ENCODE measurements at regions not wholly inside any gene's neighbourhood (a gene's known extent, or its start where the extent isn't known, plus 50 kb on each side); places are given as distances from the start of the nearest gene placed in this dataset.

DNA sequence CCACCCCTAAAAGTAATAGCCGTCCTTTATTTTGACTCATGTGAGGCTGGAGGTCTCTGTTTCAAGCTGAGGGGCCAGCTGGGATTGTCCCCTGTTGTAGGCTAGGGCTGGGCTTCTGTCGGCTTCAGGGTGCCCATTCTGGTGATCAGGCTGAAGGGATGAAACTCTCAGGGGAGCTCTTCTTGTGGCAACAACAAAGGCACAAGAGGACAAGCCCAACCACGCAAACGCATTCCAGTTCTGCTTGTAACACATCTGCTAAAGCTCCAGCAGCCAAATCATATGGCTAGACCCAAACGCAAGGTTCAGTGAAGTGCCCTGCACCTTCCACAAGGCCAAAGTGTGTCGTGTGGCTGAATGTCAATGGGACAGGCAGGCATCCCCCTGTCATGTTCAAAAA lies 405.7 kb downstream of the INHBA start:
- H3K4me3 ChIP-seq (replicated peaks; ENCODE audit: low read depth, low read length) = no peak overlapping the region
- DNase-seq (ENCODE audit: extremely low read depth, low read depth) = no peak
- TF ChIP-seq, protein P1, sequence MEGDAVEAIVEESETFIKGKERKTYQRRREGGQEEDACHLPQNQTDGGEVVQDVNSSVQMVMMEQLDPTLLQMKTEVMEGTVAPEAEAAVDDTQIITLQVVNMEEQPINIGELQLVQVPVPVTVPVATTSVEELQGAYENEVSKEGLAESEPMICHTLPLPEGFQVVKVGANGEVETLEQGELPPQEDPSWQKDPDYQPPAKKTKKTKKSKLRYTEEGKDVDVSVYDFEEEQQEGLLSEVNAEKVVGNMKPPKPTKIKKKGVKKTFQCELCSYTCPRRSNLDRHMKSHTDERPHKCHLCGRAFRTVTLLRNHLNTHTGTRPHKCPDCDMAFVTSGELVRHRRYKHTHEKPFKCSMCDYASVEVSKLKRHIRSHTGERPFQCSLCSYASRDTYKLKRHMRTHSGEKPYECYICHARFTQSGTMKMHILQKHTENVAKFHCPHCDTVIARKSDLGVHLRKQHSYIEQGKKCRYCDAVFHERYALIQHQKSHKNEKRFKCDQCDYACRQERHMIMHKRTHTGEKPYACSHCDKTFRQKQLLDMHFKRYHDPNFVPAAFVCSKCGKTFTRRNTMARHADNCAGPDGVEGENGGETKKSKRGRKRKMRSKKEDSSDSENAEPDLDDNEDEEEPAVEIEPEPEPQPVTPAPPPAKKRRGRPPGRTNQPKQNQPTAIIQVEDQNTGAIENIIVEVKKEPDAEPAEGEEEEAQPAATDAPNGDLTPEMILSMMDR (IDR thresholded peaks at IDR 0.05; ENCODE audit: low read depth, low read length, missing control alignments) = no peak

DNA sequence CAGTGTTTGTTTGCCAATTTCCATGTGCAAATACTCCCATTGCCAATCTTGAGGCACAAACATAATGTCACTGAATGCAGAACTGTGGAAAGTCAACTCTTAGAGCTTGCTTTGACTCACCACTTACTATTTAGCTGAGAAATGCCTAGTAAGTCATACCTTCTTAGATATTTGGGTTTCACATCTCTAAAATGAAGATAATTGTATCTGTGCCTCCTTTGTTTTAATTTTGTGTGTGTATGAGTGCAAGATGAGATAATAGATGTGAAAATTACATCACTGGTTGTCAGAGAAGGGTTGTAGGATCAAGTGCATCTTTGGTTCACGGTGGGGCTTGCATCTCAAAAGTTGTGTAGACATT lies 407.5 kb downstream of the INHBA start:
- TF ChIP-seq, protein P1 (IDR thresholded peaks at IDR 0.05; ENCODE audit: low read depth, low read length, missing control alignments) = no peak
- no peak for DNase-seq (ENCODE audit: extremely low read depth, low read depth)
- no peak overlapping the region for H3K4me3 ChIP-seq (replicated peaks; ENCODE audit: low read depth, low read length)

DNA sequence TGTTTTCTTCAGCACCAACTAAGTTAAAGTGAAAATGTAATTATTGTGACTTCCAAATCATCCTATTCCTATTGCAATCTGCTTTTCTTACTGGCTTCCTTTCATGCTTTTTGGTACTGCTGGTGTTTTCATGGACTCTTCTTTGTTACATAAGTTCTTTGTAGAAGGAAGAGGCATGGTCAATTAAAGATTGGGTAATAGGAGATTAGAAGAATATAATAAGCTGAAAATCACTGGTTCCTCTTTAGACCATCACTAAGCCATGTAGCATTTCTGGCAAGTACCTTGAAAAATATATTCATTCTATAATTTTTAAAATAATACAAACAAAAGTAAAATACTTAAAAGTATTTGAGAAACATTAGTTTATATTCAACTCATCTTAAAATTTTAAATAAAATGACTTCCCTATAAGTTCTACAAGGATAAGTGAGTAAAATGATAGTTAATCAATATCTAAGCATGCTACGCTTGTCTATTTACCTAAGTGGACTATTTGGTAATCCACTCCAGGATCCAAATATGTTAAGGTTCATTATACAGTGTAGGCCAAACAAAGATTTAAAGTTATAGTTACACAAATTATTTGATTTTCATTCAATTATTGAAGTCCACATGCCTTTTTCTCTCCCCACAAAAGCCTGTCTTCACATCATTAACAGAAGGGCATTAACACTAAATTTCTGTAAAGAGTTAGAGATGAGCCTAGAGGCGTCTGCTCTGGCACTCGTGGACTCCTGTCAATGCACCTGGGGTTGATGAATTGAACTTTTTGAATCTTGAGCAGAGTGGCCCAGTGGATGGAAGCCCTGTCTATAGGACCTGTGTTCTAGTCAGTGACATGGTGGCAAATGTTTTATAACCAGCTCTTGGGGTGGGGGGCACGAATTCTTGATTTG lies 408.1 kb downstream of the INHBA start:
- TF ChIP-seq, protein P1 (IDR thresholded peaks at IDR 0.05; ENCODE audit: low read depth, low read length, missing control alignments) = no peak
- DNase-seq (ENCODE audit: extremely low read depth, low read depth) = no peak
- H3K4me3 ChIP-seq (replicated peaks; ENCODE audit: low read depth, low read length) = no peak overlapping the region

DNA sequence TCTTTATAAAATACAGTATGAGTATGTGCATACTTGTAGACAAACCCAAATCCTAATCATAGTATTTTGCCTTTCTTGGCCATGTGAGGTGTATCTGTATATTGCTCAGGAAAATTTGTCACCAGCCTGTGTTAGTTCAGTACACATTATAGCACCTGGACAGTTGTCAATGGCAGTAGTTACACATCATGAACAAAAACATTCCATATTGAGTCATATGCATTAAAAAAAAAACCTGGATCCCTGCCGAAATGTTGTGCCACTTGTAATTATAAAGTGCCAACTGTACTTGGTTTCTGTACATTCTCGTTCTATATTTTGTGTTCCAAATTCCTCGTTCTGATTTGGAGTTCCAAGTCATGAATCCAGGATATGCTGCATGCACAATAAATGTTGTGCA lies 410.4 kb downstream of the INHBA start:
- TF ChIP-seq, protein P1 (IDR thresholded peaks at IDR 0.05; ENCODE audit: low read depth, low read length, missing control alignments) = no peak
- H3K4me3 ChIP-seq (replicated peaks; ENCODE audit: low read depth, low read length) = no peak overlapping the region
- DNase-seq (ENCODE audit: extremely low read depth, low read depth) = no peak

DNA sequence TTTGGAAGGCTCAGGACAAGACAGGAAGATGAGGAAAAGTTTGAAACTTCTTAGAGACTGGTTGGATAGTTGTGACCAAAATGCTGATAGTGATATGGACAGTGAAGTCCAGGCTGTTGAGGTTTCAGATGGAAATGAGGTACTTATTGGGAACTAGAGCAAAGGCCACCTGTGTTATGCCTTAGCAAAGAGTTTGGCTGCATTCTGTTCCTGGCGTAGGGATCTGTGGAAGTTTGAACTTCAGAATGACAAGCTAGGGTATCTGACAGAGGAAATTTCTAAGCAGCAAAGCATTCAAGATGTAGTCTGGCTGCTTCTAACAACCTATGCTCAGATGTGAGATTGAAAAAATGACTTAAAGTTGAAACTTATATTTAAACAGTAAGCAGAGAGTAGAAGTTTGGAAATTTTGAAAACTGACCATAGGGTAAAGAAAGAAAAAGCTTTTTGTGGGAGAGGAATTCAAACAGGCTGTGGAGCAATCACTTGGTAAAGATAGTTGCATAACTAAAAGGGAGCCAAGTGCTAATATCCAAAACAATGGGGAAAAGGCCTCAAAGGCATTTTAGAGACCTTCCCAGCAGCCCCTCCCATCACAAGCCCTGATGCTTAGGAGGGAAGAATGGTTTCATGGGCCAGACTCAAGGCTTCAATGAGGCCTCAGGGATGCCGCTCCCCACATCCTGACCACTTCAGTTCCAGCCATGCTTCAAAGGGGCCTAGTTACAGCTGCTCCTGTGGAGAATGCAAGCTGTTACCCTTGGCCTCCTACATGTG lies 415.1 kb downstream of the INHBA start:
- TF ChIP-seq, protein P1 (IDR thresholded peaks at IDR 0.05; ENCODE audit: low read depth, low read length, missing control alignments) = no peak
- H3K4me3 ChIP-seq (replicated peaks; ENCODE audit: low read depth, low read length) = no peak overlapping the region
- no peak for DNase-seq (ENCODE audit: extremely low read depth, low read depth)

DNA sequence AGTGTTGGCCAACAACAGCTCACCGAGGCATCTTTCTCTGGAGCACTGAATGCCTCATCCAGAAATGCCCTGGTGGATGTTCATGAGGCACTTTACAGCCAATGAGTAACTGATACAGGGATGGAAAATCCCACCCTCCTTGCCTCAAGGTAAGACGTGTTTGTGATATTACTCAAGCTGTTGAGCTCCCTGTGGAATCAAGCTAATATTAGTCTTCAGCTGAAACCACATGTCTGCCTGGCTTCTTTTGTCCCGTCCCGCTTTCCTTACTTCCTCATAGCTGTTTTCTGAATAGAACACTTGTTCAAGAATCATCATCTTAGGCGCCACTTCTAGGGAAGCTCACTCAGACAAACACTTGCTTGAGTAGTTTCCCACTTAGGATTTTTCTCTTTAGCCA lies 422.4 kb downstream of the INHBA start:
- no peak overlapping the region for H3K4me3 ChIP-seq (replicated peaks; ENCODE audit: low read depth, low read length)
- TF ChIP-seq, protein P1 (IDR thresholded peaks at IDR 0.05; ENCODE audit: low read depth, low read length, missing control alignments) = no peak
- DNase-seq (ENCODE audit: extremely low read depth, low read depth) = no peak

Measured in HFF-Myc (cell line).